Gastroesophageal sphincter (tissue), 3 donors: ENCODE measurements at regions not wholly inside any gene's neighbourhood (a gene's known extent, or its start where the extent isn't known, plus 50 kb on each side); places are given as distances from the start of the nearest gene placed in this dataset.
"Not testable (repeated sequence)": the region's sequence is repeated elsewhere in the genome, so short reads cannot be mapped to it uniquely, and the experiment has no call there.

Experiments
- POLR2A ChIP-seq, 2 donors: fragments of 450-650 bp; IDR thresholded peaks; one replicate each; pipeline ENCODE4 v1.6.1; 2017; ENCODE audit warnings: antibody characterized with exemption in 2 of 2, mild to moderate bottlenecking in 2 of 2, moderate library complexity in 1 of 2
- TF ChIP-seq, protein P1 (sequence below), 4 experiments: fragments of 200-600 bp in 2 of 4; fragments of 450-650 bp in 2 of 4; sonication (generic) in 1 of 4; IDR thresholded peaks; one replicate each; pipeline ENCODE4 v1.5.1; 2017 to 2019; ENCODE audit warnings: antibody characterized with exemption in 4 of 4, mild to moderate bottlenecking in 2 of 4, moderate library complexity in 2 of 4

DNA sequence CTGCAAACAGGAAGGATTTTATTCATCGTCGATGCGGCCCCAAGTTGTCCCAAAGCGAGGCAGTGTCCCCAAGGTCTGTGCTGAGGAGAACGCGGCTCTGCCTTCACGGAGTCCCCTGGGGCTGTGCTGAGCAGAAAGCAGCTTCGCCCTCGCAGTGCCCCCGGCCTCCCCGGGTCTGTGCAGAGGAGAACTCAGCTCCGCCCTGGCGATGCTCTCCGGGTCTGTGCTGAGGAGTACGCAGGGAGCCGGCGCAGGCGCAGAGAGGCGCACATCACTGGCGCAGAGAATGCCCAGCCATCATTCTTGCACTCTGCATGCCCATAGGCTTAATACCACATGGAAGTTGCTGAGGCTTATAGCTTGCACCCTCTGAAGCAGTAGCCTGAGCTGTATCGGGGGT, 285.7 kb downstream of the CCDC74A start:
- not testable (repeated sequence) for TF ChIP-seq POLR2A (IDR thresholded peaks at IDR 0.05)
- TF ChIP-seq, protein P1, sequence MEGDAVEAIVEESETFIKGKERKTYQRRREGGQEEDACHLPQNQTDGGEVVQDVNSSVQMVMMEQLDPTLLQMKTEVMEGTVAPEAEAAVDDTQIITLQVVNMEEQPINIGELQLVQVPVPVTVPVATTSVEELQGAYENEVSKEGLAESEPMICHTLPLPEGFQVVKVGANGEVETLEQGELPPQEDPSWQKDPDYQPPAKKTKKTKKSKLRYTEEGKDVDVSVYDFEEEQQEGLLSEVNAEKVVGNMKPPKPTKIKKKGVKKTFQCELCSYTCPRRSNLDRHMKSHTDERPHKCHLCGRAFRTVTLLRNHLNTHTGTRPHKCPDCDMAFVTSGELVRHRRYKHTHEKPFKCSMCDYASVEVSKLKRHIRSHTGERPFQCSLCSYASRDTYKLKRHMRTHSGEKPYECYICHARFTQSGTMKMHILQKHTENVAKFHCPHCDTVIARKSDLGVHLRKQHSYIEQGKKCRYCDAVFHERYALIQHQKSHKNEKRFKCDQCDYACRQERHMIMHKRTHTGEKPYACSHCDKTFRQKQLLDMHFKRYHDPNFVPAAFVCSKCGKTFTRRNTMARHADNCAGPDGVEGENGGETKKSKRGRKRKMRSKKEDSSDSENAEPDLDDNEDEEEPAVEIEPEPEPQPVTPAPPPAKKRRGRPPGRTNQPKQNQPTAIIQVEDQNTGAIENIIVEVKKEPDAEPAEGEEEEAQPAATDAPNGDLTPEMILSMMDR (IDR thresholded peaks at IDR 0.05): not testable (repeated sequence)
